Left colon (tissue), 2 donors: ENCODE measurements at regions not wholly inside any gene's neighbourhood (a gene's known extent, or its start where the extent isn't known, plus 50 kb on each side); places are given as distances from the start of the nearest gene placed in this dataset.

Experiments
- ATAC-seq: fragments of 200-7000 bp; cut with Tn5 transposase; one replicate; pipeline ENCODE4 v1.9.1; 2020; ENCODE audit warnings: mild to moderate bottlenecking, moderate library complexity
- DNase-seq, 2 donors: peaks; one replicate each; pipeline ENCODE4 v3.0.0-alpha.2; 2020
- intact Hi-C, 2 donors: fragments of 100-400 bp; cut with DNase I in 1 of 2; cut with micrococcal nuclease in 1 of 2; formaldehyde crosslinking; loops; one replicate each; pipeline versions ENCODE4 v1.11.2 to v1.14.0; 2022; cut with DNase I, micrococcal nuclease
- donor health status: DM: no; HTN: no; CAD: no.
- donor health status: DM: yes; HTN: yes; CAD: no.

- no peak for DNase-seq
- intact Hi-C loops = no loop called here
- no peak for ATAC-seq
Observed at GRCh38 chr3:139870000-139870675, 64.8 kb upstream of the CLSTN2 start.

GRCh38 chr3:139868773-139869172 is 66.2 kb upstream of the CLSTN2 start:
- DNase-seq (no peak), ATAC-seq (no peak)
- intact Hi-C loops = no loop called here

- no peak for ATAC-seq
- no peak for DNase-seq
- intact Hi-C loops = no loop called here
Observed at GRCh38 chr3:139848660-139849059, 86.3 kb upstream of the CLSTN2 start.

- no peak for DNase-seq
- intact Hi-C loops = no loop called here
Observed at GRCh38 chr3:139846729-139847128, 88.3 kb upstream of the CLSTN2 start.

GRCh38 chr3:139839659-139840058 is 95.3 kb upstream of the CLSTN2 start:
- DNase-seq (no peak), ATAC-seq (no peak)
- intact Hi-C loops = no loop called here

More at GRCh38 chr3:139846729-139847128, 88.3 kb upstream of the CLSTN2 start:
- ATAC-seq = no peak

GRCh38 chr3:139839014-139839413 is 96.0 kb upstream of the CLSTN2 start:
- no peak for ATAC-seq
- intact Hi-C loops = no loop called here

GRCh38 chr3:139838269-139838957 is 96.6 kb upstream of the CLSTN2 start:
- DNase-seq (no peak), ATAC-seq (no peak)
- intact Hi-C loops = no loop called here

More at GRCh38 chr3:139839014-139839413, 96.0 kb upstream of the CLSTN2 start:
- no peak for DNase-seq

- intact Hi-C loops = no loop called here
- no peak for DNase-seq
- ATAC-seq = no peak
Observed at GRCh38 chr3:139836698-139837464, 98.1 kb upstream of the CLSTN2 start.

- DNase-seq (no peak), ATAC-seq (no peak)
- intact Hi-C loops = no loop called here
Observed at GRCh38 chr3:139835830-139836683, 98.9 kb upstream of the CLSTN2 start.

- ATAC-seq (no peak), DNase-seq (no peak)
- intact Hi-C loops = no loop called here
Observed at GRCh38 chr3:139832998-139833397, 102.0 kb upstream of the CLSTN2 start.

GRCh38 chr3:139830817-139831216 is 104.2 kb upstream of the CLSTN2 start:
- ATAC-seq (no peak), DNase-seq (peak in 1 of 2 donors; percentile 9)
- intact Hi-C loops = no loop called here

- no peak for DNase-seq
- intact Hi-C loops = no loop called here
- ATAC-seq = no peak
Observed at GRCh38 chr3:139827833-139828232, 107.2 kb upstream of the CLSTN2 start.

- ATAC-seq = no peak
- intact Hi-C loops = no loop called here
- DNase-seq = no peak
Observed at GRCh38 chr3:139824864-139825263, 110.1 kb upstream of the CLSTN2 start.

GRCh38 chr3:139814646-139815045 is 120.3 kb upstream of the CLSTN2 start:
- intact Hi-C loops = no loop called here
- no peak for DNase-seq
- no peak for ATAC-seq

- no peak for ATAC-seq
- no peak for DNase-seq
- intact Hi-C loops = no loop called here
Observed at GRCh38 chr3:139811331-139811730, 123.7 kb upstream of the CLSTN2 start.

GRCh38 chr3:139808201-139808600 is 126.8 kb upstream of the CLSTN2 start:
- intact Hi-C loops = no loop called here
- ATAC-seq = no peak
- no peak for DNase-seq

- ATAC-seq = no peak
- DNase-seq = no peak
- intact Hi-C loops = no loop called here
Observed at GRCh38 chr3:139803294-139803693, 125.5 kb upstream of the NMNAT3 start.

GRCh38 chr3:139797724-139798343 is 120.1 kb upstream of the NMNAT3 start:
- intact Hi-C loops = no loop called here
- no peak for ATAC-seq
- peak in 1 of 2 donors; percentile 24 for DNase-seq
